Peyer's patch (tissue), 4 donors: ENCODE measurements at regions not wholly inside any gene's neighbourhood (a gene's known extent, or its start where the extent isn't known, plus 50 kb on each side); places are given as distances from the start of the nearest gene placed in this dataset.

Experiments used
- POLR2A ChIP-seq, 2 donors: fragments of 450-650 bp; IDR thresholded peaks; one replicate each; pipeline ENCODE4 v1.5.1; 2017; ENCODE audit warnings: antibody characterized with exemption in 2 of 2, mild to moderate bottlenecking in 2 of 2, moderate library complexity in 2 of 2
- TF ChIP-seq, protein P1 (sequence below), 6 experiments: fragments of 450-650 bp in 4 of 6; fragments of 200-600 bp in 2 of 6; sonication (generic) in 1 of 6; IDR thresholded peaks; one replicate each; pipeline ENCODE4 v1.5.1; 2017 to 2019; ENCODE audit warnings: antibody characterized with exemption in 6 of 6, mild to moderate bottlenecking in 3 of 6, moderate library complexity in 1 of 6

DNA sequence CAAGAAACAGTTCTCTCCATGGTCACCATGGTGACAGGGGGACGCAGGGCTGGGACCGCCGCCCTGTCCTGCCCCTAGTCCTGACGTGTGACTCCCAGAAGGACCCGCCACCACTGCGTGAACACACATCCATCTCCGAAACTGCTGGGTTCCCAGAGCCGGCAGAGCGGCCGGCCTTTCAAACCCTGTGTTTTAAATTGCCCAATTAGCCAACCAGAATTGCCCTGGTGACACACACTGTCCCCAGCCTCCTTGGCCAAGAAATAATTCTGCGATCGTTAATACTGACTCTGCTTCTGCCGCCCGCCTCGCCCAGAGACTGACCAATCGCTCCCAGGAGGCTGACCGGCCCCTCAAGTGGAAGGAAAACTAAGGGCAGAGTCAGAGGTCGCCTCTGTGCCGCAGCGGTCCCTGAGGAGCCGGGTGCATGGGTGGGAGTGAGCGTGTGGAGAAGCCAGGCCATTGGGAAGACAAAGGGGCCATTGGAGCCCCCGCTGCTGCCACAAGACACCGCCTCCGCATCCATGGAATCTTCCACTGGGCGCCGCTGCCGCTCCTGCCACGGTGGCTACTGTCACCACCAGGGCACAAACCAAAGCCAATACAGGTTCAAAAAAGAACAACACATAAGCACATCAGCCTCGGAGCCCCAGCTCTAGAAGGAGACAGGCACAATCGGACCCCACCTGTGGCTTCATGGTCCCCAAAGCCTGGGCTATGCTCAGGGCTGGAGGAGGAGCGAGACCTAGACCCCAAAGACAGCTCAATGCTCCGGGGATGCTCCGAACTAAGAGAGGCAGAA is 273.2 kb downstream of the NPHP4 start:
- TF ChIP-seq, protein P1, sequence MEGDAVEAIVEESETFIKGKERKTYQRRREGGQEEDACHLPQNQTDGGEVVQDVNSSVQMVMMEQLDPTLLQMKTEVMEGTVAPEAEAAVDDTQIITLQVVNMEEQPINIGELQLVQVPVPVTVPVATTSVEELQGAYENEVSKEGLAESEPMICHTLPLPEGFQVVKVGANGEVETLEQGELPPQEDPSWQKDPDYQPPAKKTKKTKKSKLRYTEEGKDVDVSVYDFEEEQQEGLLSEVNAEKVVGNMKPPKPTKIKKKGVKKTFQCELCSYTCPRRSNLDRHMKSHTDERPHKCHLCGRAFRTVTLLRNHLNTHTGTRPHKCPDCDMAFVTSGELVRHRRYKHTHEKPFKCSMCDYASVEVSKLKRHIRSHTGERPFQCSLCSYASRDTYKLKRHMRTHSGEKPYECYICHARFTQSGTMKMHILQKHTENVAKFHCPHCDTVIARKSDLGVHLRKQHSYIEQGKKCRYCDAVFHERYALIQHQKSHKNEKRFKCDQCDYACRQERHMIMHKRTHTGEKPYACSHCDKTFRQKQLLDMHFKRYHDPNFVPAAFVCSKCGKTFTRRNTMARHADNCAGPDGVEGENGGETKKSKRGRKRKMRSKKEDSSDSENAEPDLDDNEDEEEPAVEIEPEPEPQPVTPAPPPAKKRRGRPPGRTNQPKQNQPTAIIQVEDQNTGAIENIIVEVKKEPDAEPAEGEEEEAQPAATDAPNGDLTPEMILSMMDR (IDR thresholded peaks at IDR 0.05): no peak
- no peak for TF ChIP-seq POLR2A (IDR thresholded peaks at IDR 0.05)
